Stimulated activated CD4-positive, alpha-beta T cell treated with anti-CD3 and anti-CD28 coated beads, Interleukin-1b, Interleukin-23, amount 100 ng/mL, for 1 hour (primary cell): ENCODE measurements at regions not wholly inside any gene's neighbourhood (a gene's known extent, or its start where the extent isn't known, plus 50 kb on each side); places are given as distances from the start of the nearest gene placed in this dataset.

Experiments used
- DNase-seq, 2 donors: peaks; one replicate each; pipeline ENCODE4 v3.0.0-alpha.2; 2020; ENCODE audit warnings: low read depth in 2 of 2

GRCh38 chr15:66905185-66905584 lies 160.2 kb upstream of the SMAD3 start:
- DNase-seq: no peak

GRCh38 chr15:66905954-66906353 lies 159.4 kb upstream of the SMAD3 start:
- DNase-seq: no peak

- DNase-seq: no peak
Observed at GRCh38 chr15:66906668-66907614, 158.5 kb upstream of the SMAD3 start.

GRCh38 chr15:66907826-66908743 lies 157.3 kb upstream of the SMAD3 start:
- no peak for DNase-seq

GRCh38 chr15:66908744-66909095 lies 156.7 kb upstream of the SMAD3 start:
- no peak for DNase-seq

GRCh38 chr15:66909381-66909890 lies 156.0 kb upstream of the SMAD3 start:
- no peak for DNase-seq

- DNase-seq: no peak
Observed at GRCh38 chr15:66911131-66911700, 154.2 kb upstream of the SMAD3 start.

- no peak for DNase-seq
Observed at GRCh38 chr15:66912001-66912400, 153.4 kb upstream of the SMAD3 start.

GRCh38 chr15:66912441-66912840 lies 153.0 kb upstream of the SMAD3 start:
- no peak for DNase-seq

GRCh38 chr15:66917904-66918448 lies 147.4 kb upstream of the SMAD3 start:
- no peak for DNase-seq

- no peak for DNase-seq
Observed at GRCh38 chr15:66919421-66919820, 146.0 kb upstream of the SMAD3 start.

GRCh38 chr15:66921319-66921915 lies 144.0 kb upstream of the SMAD3 start:
- no peak for DNase-seq

GRCh38 chr15:66922608-66923007 lies 142.8 kb upstream of the SMAD3 start:
- DNase-seq: no peak

GRCh38 chr15:66923438-66923881 lies 141.9 kb upstream of the SMAD3 start:
- DNase-seq: peak in 1 of 2 donors; percentile 15

- DNase-seq: no peak
Observed at GRCh38 chr15:66924889-66925288, 140.5 kb upstream of the SMAD3 start.

GRCh38 chr15:66925721-66926120 lies 139.7 kb upstream of the SMAD3 start:
- no peak for DNase-seq

GRCh38 chr15:66927201-66928077 lies 138.0 kb upstream of the SMAD3 start:
- DNase-seq: no peak

- no peak for DNase-seq
Observed at GRCh38 chr15:66928101-66928500, 137.3 kb upstream of the SMAD3 start.

- DNase-seq: no peak
Observed at GRCh38 chr15:66928784-66929183, 136.6 kb upstream of the SMAD3 start.

- DNase-seq: no peak
Observed at GRCh38 chr15:66929843-66930402, 135.5 kb upstream of the SMAD3 start.
